A549 (cell line): ENCODE measurements at regions not wholly inside any gene's neighbourhood (a gene's known extent, or its start where the extent isn't known, plus 50 kb on each side); places are given as distances from the start of the nearest gene placed in this dataset.

Source experiments
- CBX2 ChIP-seq: fragments of 200-600 bp; sonication (generic); IDR thresholded peaks from 2 replicates; pipeline ENCODE4 v1.6.1; 2016; ENCODE audit warnings: low read depth, mild to moderate bottlenecking, borderline replicate concordance
- EP300 ChIP-seq, 2 experiments: fragments of >200 bp; sonication (Bioruptor Twin); formaldehyde crosslinking; IDR thresholded peaks; 2 replicates in 1 of 2; 3 replicates in 1 of 2; pipeline ENCODE4 v1.6.1; 2016 to 2017
- ESRRA ChIP-seq: fragments of 150-350 bp; IDR thresholded peaks from 2 replicates; pipeline ENCODE4 v1.6.1; 2014; ENCODE audit warnings: mild to moderate bottlenecking, low read length, borderline replicate concordance
- NFE2L2 ChIP-seq: fragments of 150-350 bp; conservative IDR thresholded peaks from 2 replicates; pipeline ENCODE4 v1.6.1; 2014; ENCODE audit warnings: low read length
- TF ChIP-seq, protein P1 (sequence below): fragments of >200 bp; sonication (Bioruptor Twin); formaldehyde crosslinking; IDR thresholded peaks from 3 replicates; pipeline ENCODE4 v1.5.1; 2016
- TF ChIP-seq, protein P2 (sequence below): fragments of 450-650 bp; IDR thresholded peaks from 2 replicates; pipeline ENCODE4 v1.6.1; 2014; ENCODE audit warnings: antibody characterized with exemption

DNA sequence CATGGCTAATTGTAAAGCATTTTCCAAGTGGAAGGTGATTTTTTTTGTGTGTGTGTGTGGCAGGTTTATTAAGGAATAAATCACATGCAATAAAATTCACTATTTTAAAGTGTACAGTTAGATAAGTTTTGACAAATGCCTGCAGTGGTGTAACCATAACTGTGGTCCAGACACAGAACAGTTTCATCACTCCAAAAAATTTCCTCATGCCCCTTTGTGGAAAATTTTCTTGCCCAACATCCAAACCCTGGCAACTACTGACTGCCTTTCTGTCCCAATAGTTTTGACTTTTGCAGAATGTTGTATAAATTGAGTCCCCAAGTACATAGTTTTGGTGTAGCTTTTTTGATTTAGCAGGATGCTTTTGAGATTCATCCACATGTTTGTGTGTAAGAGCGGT, 135.1 kb upstream of the KLHL25 start:
- TF ChIP-seq, protein P1, sequence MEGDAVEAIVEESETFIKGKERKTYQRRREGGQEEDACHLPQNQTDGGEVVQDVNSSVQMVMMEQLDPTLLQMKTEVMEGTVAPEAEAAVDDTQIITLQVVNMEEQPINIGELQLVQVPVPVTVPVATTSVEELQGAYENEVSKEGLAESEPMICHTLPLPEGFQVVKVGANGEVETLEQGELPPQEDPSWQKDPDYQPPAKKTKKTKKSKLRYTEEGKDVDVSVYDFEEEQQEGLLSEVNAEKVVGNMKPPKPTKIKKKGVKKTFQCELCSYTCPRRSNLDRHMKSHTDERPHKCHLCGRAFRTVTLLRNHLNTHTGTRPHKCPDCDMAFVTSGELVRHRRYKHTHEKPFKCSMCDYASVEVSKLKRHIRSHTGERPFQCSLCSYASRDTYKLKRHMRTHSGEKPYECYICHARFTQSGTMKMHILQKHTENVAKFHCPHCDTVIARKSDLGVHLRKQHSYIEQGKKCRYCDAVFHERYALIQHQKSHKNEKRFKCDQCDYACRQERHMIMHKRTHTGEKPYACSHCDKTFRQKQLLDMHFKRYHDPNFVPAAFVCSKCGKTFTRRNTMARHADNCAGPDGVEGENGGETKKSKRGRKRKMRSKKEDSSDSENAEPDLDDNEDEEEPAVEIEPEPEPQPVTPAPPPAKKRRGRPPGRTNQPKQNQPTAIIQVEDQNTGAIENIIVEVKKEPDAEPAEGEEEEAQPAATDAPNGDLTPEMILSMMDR, result no peak
- no peak for TF ChIP-seq CBX2
- TF ChIP-seq, protein P2, sequence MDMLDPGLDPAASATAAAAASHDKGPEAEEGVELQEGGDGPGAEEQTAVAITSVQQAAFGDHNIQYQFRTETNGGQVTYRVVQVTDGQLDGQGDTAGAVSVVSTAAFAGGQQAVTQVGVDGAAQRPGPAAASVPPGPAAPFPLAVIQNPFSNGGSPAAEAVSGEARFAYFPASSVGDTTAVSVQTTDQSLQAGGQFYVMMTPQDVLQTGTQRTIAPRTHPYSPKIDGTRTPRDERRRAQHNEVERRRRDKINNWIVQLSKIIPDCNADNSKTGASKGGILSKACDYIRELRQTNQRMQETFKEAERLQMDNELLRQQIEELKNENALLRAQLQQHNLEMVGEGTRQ, result no peak
- no peak for TF ChIP-seq ESRRA
- TF ChIP-seq EP300 (IDR thresholded peaks at IDR 0.05), result no peak
- TF ChIP-seq NFE2L2, result no peak
